ENCODE measurements at regions not wholly inside any gene's neighbourhood (a gene's known extent, or its start where the extent isn't known, plus 50 kb on each side); places are given as distances from the start of the nearest gene placed in this dataset.
"Not testable (repeated sequence)": the region's sequence is repeated elsewhere in the genome, so short reads cannot be mapped to it uniquely, and the experiment has no call there.

DNA sequence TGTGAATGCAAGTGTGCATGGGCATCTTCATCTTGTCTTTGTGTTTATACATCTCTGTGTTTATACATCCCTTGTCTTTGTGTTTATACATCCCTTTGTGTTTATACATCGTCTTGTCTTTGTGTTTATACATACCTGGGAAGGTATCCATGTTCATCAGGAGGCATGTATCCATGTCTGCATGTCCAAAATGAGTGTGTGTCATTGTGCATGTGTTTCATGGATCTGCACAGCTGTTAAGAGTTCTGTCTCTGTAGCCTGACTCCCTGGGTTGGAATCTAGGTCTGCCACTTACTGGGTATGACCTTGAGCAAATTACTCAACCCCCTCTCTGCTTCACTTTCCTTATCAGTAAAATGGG is 50.1 kb upstream of the SIRPA start:
- DNase-seq (ENCODE audit: low read depth in 2 of 2), result no peak

DNA sequence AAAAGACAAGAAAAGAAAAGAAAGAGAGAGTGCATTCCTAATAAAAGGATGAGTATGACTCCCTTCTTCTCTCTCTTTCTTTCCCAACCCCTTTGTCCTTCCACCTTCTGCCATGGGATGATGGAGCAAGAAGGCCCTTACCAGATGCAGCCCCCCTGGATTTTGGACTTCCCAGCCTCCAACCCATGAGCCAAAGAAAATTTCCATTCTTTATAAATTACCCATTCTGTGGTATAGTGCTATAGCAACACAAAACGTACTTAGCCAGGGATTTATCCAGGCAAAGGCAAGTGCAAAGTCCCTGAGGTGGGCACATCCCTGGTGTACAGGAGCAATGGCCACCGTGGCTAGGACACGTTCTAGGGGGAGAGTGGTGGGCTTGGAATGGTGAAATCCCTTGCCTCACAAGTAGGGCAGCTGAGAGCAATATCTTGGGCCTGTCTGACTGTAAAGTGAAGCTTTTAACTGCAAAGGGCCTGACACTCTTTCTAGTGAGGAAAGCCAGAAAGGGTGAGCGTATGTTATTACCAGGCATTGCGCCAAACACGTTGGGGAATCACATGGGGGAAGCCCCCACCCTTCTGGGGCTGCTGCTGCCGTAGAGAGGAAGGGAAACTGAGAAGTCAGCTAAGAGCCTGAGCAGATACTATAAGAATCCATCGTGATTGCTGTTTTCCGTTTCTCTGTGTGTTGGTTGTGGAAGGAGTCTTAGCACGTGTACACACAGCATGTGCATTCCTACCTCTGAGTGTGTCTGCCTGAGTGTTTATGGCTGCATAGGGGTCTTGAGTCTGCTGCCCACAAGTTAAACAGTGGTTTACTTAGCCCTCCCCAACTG is 50.7 kb upstream of the SIRPA start:
- DNase-seq (ENCODE audit: low read depth in 2 of 2), result no peak

DNA sequence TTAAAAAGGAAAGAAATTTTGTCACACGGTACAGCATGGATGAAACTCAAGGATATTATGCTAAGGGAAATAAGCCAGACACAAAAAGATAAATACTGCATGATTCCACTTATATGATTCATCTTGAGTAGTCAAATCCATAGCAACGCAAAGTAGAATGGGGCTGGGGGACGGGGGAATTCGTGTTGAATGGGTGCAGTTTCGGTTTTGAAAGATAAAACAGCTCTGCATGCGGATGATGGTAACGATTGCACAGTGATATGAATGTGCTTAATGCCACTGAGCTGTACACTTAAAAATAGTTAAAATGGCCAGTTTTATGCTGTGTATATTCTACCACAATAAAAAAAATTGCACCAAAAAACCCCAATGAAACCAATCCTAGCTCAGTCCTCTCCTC is 52.9 kb upstream of the SIRPA start:
- DNase-seq (ENCODE audit: low read depth in 2 of 2), result no peak

DNA sequence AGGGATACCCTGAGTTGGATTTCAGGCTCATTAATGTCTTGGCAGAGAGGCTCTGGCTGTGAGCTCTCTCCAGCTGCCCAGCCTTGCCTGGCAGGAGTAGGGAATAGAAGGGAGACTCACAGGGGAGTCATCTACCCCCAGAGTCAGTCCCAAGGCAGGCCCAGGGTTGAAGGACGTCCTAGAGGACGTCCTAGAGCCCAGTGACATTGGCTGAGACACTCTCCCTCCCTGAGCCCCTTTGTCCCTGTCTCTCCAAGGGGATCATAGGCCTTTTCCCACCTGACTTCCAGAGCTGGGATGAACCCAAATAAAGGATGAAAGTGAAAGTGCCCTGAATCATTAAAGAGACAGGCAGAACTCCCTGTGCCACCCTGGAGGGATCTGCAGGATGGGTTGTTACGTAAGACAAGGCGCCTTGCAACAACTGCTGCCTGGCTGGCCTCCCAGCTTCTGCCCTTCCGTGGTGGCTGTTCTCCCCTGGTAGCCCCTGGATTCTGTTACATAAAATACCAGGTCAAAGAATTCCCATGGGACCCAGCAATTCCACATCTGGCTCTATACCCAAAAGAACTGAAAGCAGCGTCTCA is 53.6 kb upstream of the SIRPA start:
- no peak for DNase-seq (ENCODE audit: low read depth in 2 of 2)

DNA sequence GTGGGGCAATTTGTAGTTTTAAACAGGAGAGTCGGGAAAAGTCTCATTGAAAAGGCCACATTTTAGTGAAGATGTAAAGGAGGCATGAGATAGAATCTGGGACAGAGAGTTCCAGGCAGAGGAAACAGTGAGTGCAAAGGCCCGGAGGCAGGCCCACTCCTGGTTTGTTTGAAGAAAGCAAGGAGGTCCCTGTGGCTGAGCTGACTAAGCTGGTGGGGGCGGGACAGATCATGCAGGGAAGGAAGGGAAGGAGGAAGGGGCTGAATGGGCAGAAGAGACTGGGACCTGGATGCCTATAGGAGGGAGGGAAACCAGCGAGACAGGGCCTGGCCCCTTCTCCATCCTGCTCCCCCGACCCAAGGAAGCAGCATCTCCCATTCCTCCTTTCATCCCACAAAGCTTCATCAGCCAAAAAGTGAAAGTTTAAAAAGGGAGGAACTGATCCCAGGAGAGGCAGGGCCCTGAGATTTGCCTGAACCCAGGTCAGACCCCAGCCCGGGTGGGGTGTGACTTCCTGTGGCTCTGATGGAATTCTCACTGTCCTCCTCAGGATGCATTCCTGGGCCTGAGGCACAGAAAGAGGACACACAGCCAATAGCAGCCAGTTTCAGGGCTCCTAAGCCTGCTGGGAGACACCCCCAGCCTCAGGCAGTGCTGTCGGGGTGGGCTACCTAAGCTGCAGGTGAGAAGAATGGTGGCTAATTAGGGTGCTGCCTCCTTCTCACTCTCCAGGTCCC is 54.2 kb upstream of the SIRPA start:
- DNase-seq (ENCODE audit: low read depth in 2 of 2), result no peak

DNA sequence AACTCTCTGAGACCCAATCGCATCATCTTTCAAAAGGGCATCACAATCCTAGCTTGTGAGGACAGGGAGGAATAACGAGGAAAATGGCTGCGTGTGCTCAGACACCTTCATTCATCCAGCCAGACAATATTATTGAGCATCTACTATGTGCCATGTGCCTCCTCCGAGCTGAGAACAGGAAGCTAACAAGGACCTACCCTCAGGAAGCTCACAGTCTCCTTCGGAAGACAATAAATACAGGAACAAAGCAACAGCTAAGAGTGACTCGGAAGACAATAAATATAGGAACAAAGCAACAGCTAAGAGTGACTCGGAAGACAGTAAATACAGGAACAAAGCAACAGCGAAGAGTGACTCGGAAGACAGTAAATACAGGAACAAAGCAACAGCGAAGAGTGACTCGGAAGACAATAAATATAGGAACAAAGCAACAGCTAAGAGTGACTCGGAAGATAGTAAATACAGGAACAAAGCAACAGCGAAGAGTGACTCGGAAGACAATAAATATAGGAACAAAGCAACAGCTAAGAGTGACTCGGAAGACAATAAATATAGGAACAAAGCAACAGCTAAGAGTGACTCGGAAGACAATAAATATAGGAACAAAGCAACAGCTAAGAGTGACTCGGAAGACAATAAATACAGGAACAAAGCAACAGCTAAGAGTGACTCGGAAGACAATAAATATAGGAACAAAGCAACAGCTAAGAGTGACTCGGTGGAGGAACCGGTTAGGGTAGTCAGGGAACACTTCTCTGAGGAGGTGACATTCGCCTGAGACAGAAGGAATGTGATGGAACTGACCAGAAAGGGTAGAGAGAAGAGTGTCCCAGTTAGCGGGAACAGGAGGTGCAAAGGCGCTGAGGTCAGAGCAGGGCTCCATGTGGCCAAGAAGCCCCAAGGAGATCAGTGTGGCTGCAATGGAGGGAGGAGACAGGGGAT is 55.6 kb upstream of the SIRPA start:
- not testable (repeated sequence) for DNase-seq (ENCODE audit: low read depth in 2 of 2)

DNA sequence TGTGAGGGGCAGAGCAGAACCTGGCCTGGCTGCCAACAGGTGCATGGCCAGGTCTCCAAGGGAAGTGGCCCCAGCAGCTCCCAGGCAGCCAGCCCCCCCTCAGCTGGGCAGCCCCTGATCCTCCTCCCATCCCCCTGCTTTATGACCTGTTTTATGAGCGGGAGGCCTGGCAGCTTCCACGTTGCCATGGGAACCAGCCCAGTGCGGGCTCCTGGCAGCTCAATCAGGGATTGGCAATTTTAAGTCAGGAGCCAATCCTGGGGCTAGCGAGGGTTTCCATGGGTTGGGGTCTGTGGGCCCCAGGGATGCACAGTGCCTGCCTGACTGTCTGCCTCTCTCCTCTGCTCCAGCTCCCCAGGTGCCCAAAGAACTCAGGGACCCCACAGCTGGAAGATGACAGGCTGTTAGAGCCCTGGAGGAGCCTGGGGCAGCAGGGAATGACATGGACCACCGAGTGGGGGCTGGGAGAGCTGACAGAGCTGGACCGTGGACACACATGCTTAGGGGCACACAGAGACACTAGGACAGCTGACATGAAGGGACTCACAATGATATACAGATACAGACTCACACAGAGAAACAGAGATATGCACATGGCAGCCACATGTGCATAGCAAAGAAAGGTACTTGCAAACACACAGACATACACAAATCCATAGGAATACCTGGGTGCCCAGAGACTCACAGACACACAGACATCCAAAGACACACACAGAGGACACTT is 56.5 kb upstream of the SIRPA start:
- no peak for DNase-seq (ENCODE audit: low read depth in 2 of 2)

DNA sequence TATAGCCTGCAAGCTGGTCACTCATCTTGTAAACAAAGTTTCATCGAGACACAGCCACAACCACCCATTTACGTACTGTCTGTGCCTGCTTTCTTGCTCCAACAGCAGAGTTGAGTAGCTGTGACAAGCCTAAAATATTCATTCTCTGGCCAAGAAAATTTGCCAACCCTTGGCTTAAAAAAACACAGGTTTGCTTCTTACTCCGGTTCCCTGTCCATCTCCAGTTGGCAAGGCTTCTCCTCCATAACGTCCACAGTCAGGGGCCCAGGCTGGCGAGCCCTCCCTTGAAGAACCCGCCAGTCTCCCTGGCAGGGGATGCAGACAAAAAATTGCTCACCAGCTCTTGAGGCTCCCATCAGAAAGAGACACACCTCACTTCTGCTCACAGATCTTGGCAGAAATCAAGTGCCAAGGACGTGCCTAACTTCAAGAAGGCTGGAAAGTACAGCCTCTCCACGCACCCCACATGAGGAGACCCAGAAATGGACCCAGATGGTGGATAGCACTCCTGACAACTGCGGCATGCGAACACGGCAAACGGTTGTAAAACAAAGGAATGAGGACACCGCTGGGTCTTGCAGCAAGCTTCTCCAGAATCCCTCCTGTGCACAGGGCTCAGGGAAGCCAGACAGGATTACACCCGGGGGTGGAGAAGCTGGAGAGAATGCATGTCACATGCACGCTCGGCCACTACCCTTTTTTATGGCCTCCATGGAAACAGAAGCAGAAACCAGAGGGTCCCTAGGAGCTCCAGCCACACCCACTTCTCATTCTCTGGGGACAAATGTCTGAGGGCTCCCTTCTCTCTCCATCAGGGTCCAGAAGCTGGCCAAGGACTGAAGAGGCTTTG is 59.8 kb upstream of the SIRPA start:
- no peak for DNase-seq (ENCODE audit: low read depth in 2 of 2)

DNA sequence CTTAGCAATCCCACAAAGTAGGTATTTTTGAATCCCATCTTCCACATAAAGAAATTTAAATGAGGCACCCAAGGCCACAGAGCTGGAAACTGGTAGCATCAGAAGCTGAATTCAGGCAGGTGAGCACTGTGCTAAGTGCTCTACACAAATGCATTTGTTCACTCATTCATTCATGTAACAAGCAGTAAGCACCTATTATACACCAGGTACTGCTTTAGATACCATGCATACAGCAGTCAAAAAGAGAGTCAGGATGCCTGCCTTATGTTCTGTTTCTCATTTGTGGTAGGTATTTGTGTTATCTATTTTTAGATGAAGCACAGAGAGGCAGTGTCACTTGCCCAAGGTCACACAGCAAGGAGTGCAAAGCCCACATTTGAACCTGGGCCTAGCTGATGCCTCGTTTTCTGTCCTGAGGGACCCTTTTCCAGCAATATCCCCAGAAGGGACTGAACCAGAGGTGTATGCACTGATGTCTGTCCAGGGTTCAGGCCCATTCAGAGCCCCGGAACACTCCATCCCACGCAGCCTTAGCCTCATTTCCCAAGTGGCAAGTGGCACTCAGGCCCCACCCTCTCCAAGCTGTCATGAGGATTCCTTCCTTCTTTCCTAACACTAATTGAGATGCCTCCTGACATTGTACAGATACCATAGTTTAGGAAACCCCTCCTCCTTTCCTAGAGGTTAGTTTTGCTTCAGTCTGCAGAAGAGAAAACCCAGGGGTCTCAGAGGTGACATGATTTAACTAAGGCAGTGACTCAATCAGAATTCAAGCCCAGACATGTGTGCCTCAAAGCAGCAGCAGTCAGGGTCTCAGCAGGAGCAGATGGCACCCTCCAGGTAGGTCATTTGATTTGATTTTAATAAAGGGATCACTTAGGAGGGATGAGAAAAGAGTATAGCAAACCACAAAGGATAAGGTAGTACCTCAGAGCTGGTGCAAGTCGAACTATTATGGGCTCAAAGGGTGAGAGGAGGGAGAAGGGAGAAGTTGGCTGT is 61.2 kb upstream of the SIRPA start:
- no peak for DNase-seq (ENCODE audit: low read depth in 2 of 2)

DNA sequence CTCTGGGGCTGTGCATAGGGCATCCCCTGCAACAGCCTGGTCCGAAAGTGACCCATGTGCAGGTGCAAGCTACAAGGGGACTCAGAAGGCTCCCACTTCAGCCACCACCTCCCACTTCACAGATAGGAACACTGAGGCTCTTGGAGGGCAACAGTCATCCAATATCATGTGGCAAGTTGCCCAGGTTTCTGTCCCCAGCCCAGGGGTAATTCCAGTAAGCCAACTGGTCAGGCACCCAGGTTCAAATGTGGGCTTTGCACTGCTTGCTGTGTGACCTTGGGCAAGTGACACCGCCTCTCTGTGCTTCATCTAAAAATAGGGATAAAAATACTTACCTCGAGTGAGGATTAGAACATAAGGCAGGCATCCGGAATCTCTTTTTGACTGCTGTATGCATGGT is 62.0 kb upstream of the SIRPA start:
- no peak for DNase-seq (ENCODE audit: low read depth in 2 of 2)

DNA sequence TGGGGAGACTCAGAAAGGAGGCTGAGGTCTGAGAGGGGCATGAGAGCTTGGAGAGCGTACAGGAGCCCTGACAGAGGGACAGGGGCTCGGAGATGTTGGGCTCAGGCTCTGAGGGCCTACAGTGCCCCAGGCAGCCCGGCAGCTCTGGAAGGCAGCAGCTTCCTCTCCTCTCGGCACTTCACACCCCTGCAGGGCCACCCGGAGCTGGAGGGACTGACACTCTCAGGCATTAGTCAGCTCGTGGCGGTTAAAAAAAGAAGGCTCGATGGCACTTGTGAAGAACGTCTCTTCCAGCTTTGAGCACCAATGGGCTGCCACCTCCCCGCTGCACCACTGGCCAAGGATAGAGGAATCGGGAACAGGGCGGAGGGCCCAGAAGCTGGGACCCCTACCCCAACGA is 62.6 kb upstream of the SIRPA start:
- DNase-seq (ENCODE audit: low read depth in 2 of 2), result no peak

DNA sequence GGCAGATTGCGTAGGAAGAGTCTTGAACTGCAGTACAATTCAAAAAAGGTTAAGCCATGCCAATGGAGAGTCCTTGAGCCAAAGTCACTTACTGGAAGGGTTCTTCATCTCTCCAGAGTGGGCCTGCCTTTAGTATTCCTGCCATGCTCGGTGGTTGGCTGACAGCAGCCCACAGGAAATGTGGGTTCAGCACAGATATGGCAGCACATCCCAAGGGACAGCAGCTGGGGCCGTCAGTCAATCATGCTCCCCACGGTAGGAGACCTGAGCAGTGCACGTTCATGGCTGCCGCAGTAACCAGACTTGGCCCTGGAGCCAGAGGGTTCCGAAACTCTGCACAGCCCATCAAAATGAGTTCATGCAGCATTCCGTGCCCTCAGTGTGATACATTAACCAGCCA is 63.6 kb upstream of the SIRPA start:
- no peak for DNase-seq (ENCODE audit: low read depth in 2 of 2)

DNA sequence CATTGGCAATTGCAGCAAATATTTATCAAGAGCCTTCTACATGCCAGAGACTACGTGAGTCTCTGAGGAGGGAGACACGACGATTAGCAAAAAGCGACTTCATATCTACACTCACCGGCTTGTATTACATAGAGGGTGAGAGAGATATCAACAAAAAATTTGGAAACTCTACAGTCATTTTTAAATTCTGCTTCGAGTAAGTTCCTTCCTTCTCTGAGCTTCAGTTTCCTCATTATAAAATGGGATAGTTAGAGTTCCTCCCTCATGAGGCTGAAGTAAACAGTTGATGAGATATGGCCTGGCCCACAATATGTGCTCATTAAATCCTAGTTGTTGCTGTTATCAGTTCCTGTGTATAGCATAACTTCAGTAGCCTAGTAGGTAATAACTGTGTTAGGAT is 64.1 kb upstream of the SIRPA start:
- DNase-seq (ENCODE audit: low read depth in 2 of 2), result no peak

DNA sequence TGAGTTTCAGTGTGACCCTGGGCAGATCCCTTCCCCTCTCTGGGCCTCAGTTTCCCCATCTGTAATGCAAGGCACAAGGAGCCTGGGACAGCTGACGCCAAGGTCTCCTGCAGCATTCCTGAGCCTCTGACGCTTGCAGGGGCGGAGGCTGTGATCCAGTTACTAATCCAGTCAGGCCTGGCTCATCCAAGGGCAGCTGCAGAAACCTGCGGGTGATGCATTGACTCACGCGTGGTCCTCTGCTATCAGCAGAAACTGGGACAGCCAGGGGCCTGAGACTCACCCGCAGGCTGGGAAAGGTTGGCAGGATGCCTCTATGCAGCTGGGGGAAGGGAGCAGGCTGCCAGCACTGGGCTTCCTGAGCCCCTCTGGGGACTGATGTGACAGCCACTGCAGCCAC is 65.0 kb upstream of the SIRPA start:
- DNase-seq (ENCODE audit: low read depth in 2 of 2), result no peak

DNA sequence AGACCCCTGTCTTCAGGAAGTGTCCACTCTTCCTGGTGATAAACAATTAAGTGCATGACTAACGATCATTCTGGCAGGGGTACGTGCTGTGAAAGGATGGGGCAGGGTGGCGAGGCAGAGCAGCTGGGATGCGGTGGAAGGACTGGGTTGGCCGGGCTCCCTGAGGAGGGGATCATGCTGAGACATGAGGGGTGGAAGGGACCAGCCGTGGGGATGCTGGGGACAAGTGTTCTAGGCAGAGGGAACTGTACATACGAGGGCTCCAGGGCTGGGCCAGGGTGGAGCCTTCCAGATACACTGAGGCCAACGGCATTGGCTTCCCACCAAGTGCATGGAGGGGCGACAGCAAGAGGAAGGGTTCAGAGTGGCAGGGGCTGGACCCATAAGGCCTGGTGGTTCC is 65.7 kb upstream of the SIRPA start:
- no peak for DNase-seq (ENCODE audit: low read depth in 2 of 2)

DNA sequence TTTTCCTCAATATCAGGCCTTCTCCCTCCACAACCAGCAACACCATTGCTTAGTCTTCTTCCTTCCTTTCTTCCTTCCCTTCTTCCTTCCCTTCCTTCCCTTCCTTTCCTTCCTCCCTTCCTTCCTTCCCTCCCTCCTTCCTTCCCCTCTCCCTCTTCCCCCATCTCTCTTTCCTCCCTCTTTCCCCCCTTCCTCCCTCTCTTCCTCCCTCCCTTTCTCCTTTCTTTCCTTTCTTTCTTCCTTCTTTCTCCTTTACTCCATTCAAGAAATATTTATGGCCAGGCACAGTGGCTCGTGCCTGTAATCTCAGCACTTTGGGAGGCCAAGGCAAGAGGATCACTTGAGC is 66.4 kb upstream of the SIRPA start:
- DNase-seq (ENCODE audit: low read depth in 2 of 2), result no peak

DNA sequence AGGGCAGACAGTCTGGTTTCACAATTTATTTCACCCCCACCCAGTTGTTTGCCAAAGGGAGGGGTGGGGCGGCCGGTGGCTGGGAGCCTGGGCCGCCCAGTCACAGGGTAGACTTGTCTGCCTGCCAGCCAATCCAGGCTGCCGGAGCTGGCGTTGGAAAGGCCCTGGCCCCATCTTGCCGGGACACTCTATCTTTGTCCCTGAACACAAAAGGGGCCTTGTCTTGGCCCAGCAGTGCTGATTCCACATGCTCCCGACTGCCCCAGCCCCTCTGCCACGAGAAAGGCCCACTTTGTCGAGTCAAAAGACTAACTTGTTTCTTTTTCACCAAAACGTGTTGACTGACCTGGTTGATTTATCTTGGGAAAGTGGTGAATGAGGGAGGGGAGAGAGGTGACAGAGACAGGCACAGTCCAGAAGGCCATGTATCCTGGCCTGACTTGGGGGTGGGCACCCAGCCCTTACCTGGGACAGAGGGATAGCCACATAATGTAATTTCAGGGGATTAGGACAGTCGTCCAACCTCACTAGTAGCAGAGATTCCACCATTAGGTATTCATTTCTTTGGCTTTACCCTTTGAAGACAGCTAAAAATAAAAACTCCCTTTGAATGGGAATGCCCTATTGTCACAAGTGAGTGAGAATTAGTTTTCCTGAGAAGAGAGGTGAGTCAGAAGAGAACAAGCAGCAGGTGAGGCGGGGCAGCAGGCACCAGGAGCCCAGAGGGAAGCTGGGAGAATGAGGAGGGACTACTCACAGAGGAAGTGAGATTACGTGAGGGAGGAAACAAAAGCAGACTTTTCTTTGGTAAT is 67.0 kb upstream of the SIRPA start:
- DNase-seq (ENCODE audit: low read depth in 2 of 2), result no peak

DNA sequence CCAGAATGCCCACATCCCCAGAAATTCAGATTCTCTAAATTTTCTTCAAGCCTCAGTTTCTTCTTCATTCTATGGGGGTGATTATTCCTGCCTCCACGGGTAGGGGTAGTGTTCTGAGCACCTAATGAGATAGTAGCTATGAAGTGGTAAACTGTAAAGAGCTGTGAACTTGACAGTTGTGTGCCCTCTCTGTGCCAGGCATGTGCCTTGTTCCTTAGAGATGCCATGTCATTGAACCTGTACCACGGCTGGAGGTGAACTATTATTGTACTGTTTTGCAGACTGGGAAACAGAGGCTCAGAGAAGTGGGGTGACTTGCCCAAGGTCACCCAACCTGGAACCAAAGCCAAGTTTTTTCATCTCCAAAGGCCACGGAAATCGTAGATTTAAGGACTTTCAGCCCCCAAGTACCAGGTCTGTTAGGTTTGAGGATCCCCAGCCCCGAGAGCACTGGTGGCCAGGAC is 67.7 kb upstream of the SIRPA start:
- DNase-seq (ENCODE audit: low read depth in 2 of 2), result no peak

Measured in activated CD8-positive, alpha-beta memory T cell treated with anti-CD3 and anti-CD28 coated beads for 4 hours (primary cell).